SU-DHL-6 (cell line): ENCODE measurements at regions not wholly inside any gene's neighbourhood (a gene's known extent, or its start where the extent isn't known, plus 50 kb on each side); places are given as distances from the start of the nearest gene placed in this dataset.

Experiments used
- H2AFZ ChIP-seq: fragments of 200-600 bp; sonication (generic); 2 replicates; pipeline ENCODE4 v1.6.1; 2014; ENCODE audit warnings: low read depth, mild to moderate bottlenecking, moderate library complexity, mixed read lengths, antibody characterized with exemption, low read length; ENCODE audit not compliant: severe bottlenecking
- H3F3A ChIP-seq: fragments of 200-600 bp; shearing (Covaris generic); 2 replicates; pipeline ENCODE4 v1.6.0; 2016; ENCODE audit warnings: antibody characterized with exemption, mild to moderate bottlenecking; ENCODE audit not compliant: insufficient read depth
- H3K27ac ChIP-seq: fragments of 200-600 bp; sonication (generic); 2 replicates; pipeline ENCODE4 v1.5.1; 2016; ENCODE audit warnings: low read depth, mild to moderate bottlenecking, low read length, moderate library complexity, mixed read lengths
- H3K27me3 ChIP-seq: fragments of 200-600 bp; sonication (generic), shearing (Covaris generic); 2 replicates; pipeline ENCODE4 v1.6.0; 2014; ENCODE audit warnings: mild to moderate bottlenecking, low read length
- H3K36me3 ChIP-seq: fragments of 200-600 bp; sonication (generic); 2 replicates; pipeline ENCODE4 v1.6.1; 2014; ENCODE audit warnings: mild to moderate bottlenecking, low read length, mixed read lengths
- H3K4me2 ChIP-seq: fragments of 300-600, 200-600 bp; shearing (Covaris generic), sonication (generic); 2 replicates; pipeline ENCODE4 v1.6.0; 2014; ENCODE audit warnings: low read length, low read depth, mild to moderate bottlenecking; ENCODE audit not compliant: poor library complexity, severe bottlenecking
- H3K4me3 ChIP-seq: fragments of 200-600 bp; sonication (generic); 2 replicates; pipeline ENCODE4 v1.5.1; 2014; ENCODE audit warnings: antibody characterized with exemption, low read length, mild to moderate bottlenecking, mixed read lengths; ENCODE audit not compliant: insufficient read depth, poor library complexity, severe bottlenecking
- H3K79me2 ChIP-seq: fragments of 200-600 bp; sonication (generic); 2 replicates; pipeline ENCODE4 v1.6.1; 2014; ENCODE audit warnings: mild to moderate bottlenecking, low read length, moderate library complexity; ENCODE audit not compliant: insufficient read depth
- H3K9ac ChIP-seq: fragments of 200-600 bp; sonication (generic); 2 replicates; pipeline ENCODE4 v1.7.0; 2014; ENCODE audit warnings: mild to moderate bottlenecking, low read length
- H3K9me2 ChIP-seq: fragments of 200-600 bp; sonication (generic); replicated peaks from 2 replicates; pipeline ENCODE4 v1.6.1; 2014; ENCODE audit warnings: low read length; ENCODE audit not compliant: insufficient read depth
- H3K9me3 ChIP-seq: fragments of 200-600 bp; sonication (generic); 2 replicates; pipeline ENCODE4 v1.6.1; 2014; ENCODE audit warnings: low read length, mixed read lengths; ENCODE audit not compliant: insufficient read depth
- H4K20me1 ChIP-seq: fragments of 200-600 bp; sonication (generic); 2 replicates; pipeline ENCODE4 v1.6.1; 2014; ENCODE audit warnings: low read depth, mild to moderate bottlenecking, antibody characterized with exemption, low read length, moderate library complexity, mixed read lengths
- EZH2phosphoT487 ChIP-seq: fragments of 200-600 bp; sonication (generic), shearing (Covaris generic); conservative IDR thresholded peaks from 2 replicates; pipeline ENCODE4 v1.6.1; 2018; ENCODE audit warnings: mild to moderate bottlenecking, antibody characterized with exemption, low read length, moderate library complexity, mixed read lengths
- TF ChIP-seq, protein P1 (sequence below): fragments of 200-600 bp; sonication (generic); IDR thresholded peaks from one replicate; pipeline ENCODE4 v1.5.1; 2017; ENCODE audit warnings: antibody characterized with exemption, mild to moderate bottlenecking, low read length, moderate library complexity; ENCODE audit not compliant: insufficient read depth, poor library complexity, severe bottlenecking

DNA sequence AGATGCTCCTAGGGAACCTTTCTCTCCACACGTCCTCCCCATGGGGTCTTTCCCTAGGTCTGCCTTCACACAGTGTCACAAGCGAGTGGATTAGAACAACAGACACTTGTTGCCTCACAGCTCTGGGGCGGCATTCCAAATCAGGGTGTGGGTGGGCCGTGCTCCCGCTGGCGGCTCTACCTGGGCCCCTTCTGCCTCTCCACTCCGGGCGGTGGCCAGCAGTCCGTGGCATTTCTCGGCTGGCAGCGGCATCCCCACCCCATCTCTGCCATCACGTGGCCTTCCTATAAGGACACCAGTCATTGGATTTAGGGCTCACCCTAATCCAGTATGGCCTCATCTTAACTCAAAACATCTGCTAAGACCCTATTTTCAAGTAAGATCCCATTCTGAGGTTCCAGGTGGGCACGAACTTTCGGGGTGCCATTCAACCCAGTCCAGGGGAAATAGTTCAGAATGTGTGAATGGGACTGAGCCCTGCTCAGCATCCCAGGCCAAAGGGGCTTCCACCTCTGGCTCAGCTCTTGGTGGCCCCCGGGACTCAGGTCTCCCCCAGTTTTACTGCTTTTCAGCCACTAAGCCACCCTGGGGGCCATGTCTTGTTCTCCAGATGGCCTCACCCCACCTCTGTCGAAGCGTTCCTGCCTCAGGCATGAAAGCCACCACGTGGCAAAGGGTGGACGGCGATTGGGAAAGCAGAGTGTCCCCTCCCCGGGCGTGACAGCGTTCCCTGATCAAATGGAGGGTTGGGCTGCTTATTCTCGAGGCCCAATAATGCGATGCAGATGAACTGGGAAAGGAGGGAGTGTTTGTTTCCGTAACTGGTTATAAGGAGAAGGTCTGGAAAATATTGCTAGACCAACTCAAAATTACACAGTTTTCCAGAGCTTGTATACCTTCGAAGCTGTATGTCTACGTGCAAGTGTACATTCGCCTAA is 350.0 kb downstream of the GLRX3 start:
- H3K4me3 ChIP-seq: no peak overlapping the region
- no peaks in the 10 kb centered on the region for H3K79me2 ChIP-seq
- no peaks in the 10 kb centered on the region for H3K9me2 ChIP-seq
- H4K20me1 ChIP-seq: no peaks in the 10 kb centered on the region
- H3K27ac ChIP-seq: no peak overlapping the region
- H3K9ac ChIP-seq: no peak overlapping the region
- H3F3A ChIP-seq: no peaks in the 10 kb centered on the region
- no peaks in the 10 kb centered on the region for H3K9me3 ChIP-seq
- H3K27me3 ChIP-seq: no peaks in the 10 kb centered on the region
- H3K4me2 ChIP-seq: no peak overlapping the region
- TF ChIP-seq EZH2phosphoT487: no peak
- TF ChIP-seq, protein P1, sequence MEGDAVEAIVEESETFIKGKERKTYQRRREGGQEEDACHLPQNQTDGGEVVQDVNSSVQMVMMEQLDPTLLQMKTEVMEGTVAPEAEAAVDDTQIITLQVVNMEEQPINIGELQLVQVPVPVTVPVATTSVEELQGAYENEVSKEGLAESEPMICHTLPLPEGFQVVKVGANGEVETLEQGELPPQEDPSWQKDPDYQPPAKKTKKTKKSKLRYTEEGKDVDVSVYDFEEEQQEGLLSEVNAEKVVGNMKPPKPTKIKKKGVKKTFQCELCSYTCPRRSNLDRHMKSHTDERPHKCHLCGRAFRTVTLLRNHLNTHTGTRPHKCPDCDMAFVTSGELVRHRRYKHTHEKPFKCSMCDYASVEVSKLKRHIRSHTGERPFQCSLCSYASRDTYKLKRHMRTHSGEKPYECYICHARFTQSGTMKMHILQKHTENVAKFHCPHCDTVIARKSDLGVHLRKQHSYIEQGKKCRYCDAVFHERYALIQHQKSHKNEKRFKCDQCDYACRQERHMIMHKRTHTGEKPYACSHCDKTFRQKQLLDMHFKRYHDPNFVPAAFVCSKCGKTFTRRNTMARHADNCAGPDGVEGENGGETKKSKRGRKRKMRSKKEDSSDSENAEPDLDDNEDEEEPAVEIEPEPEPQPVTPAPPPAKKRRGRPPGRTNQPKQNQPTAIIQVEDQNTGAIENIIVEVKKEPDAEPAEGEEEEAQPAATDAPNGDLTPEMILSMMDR: no peak
- no peaks in the 10 kb centered on the region for H3K36me3 ChIP-seq
- no peak overlapping the region for H2AFZ ChIP-seq

DNA sequence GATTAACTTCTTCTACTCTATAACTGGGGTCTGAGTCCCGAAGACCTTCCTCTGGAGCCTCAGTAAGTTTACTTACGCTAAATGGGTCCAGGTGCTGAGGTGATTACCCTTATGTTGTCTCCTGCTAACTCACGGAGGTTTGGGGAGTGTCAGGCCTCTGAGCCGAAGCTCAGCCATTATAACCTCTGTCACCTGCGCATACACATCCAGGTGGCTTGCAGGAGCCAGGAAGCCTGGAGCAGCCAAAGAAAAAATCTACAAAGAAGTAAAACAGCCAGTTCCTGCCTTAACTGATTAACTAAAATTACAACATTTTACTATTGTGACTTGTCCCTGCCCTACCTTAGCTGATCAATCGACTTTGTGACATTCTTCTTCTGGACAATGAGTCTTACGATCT is 350.7 kb downstream of the GLRX3 start:
- Histone ChIP-seq H3K27me3 (no peaks in the 10 kb centered on the region), H3K4me3 (no peak overlapping the region), H3K9me2 (no peaks in the 10 kb centered on the region), H3F3A (no peaks in the 10 kb centered on the region), H3K27ac (no peak overlapping the region), H3K79me2 (no peaks in the 10 kb centered on the region), H4K20me1 (no peaks in the 10 kb centered on the region), H3K4me2 (no peak overlapping the region), H3K36me3 (no peaks in the 10 kb centered on the region), H2AFZ (no peak overlapping the region), H3K9me3 (no peaks in the 10 kb centered on the region), H3K9ac (no peak overlapping the region)
- TF ChIP-seq, protein P1: no peak
- TF ChIP-seq EZH2phosphoT487: no peak

DNA sequence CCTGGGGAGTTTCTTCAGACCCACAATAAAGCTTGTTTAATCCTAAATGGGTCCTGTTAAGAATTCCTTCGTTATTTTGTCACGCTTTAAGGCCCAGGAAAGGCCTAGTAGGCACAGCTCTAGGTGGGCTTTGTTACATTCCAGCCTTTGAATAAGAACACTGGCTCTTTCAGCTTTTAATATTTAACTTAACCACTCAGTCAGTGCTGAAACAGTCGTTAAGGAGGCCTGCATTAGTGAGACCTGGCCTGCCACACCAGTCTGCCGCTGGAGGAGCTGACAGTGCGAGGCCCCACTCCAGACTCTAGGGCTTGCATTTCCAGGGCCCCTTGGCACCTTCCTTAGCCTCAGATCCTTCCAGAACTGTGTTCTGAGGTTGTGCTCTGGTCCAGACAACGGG is 351.4 kb downstream of the GLRX3 start:
- Histone ChIP-seq H3F3A (no peaks in the 10 kb centered on the region), H3K4me2 (no peak overlapping the region), H3K9ac (no peak overlapping the region), H3K79me2 (no peaks in the 10 kb centered on the region), H4K20me1 (no peaks in the 10 kb centered on the region), H3K27ac (no peak overlapping the region), H3K36me3 (no peaks in the 10 kb centered on the region), H2AFZ (no peak overlapping the region), H3K9me2 (no peaks in the 10 kb centered on the region), H3K9me3 (no peaks in the 10 kb centered on the region), H3K4me3 (no peak overlapping the region), H3K27me3 (no peaks in the 10 kb centered on the region)
- TF ChIP-seq EZH2phosphoT487: no peak
- TF ChIP-seq, protein P1: no peak
